NCI-H2196 (cell line): ENCODE measurements at regions not wholly inside any gene's neighbourhood (a gene's known extent, or its start where the extent isn't known, plus 50 kb on each side); places are given as distances from the start of the nearest gene placed in this dataset.
"Not testable (repeated sequence)": the region's sequence is repeated elsewhere in the genome, so short reads cannot be mapped to it uniquely, and the experiment has no call there.

ENCODE experiments used
- DNase-seq: peaks from one replicate; lab custom pipeline; 2025; ENCODE audit not compliant: unreplicated experiment; lab: John Stamatoyannopoulos, UW

DNA sequence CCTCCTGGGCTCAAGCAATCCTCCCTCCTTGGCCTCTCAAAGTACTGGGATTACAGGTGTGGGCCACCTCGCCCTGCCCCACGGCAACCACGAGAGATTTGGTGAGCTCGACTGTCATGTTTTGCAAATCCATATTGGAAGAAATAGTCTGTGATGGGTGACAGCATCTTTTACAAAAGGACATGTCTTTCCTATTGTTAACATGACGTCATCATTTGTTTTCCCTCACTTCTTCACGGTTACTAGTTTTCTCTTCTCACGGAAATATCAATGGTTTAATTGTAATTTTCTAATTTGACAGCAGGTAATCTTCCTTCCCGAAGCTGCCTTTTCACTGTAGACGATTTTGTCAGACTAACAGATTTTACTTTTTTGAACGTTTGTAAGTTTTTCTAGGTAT is 110.8 kb upstream of the GREM2 start:
- no peak for DNase-seq

GRCh38 chr1:240720976-240721375 is 109.0 kb upstream of the GREM2 start:
- DNase-seq = no peak

DNA sequence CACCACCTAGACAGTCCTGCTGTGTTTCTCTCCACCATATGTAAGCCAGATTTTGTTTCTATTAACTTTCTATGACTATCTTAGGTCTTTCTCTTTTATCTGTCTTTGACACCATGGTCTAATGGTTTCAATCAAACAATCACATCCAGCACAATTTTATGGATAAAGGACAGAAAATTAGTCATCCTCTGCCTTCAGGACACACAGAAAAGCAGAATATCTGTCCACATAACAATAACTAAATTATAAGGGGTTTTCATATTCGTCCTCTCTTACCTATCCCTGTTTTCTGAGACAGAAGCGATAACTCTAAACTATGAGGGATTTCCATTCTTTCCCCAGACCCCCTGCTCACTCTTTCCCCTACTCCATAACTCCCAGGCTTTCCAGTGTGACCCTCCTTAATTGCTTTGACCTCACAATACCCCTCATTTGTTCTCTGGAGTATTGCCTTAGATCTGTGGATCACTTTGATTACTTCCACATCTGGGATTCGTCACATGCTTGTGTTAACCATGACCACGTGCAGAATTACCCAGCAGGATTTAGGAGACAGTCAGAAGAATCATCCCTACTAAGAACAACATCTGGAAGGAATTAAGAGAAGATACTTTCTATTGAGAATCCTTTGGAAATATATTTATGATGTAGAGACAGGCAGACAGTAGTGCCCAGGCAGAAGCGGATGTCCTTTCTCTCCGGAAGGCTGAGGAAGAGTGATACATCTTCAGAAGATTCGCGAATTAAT is 108.2 kb upstream of the GREM2 start:
- no peak for DNase-seq

- DNase-seq = not testable (repeated sequence)
Measured at GRCh38 chr1:240716538-240716937, 104.6 kb upstream of the GREM2 start.

DNA sequence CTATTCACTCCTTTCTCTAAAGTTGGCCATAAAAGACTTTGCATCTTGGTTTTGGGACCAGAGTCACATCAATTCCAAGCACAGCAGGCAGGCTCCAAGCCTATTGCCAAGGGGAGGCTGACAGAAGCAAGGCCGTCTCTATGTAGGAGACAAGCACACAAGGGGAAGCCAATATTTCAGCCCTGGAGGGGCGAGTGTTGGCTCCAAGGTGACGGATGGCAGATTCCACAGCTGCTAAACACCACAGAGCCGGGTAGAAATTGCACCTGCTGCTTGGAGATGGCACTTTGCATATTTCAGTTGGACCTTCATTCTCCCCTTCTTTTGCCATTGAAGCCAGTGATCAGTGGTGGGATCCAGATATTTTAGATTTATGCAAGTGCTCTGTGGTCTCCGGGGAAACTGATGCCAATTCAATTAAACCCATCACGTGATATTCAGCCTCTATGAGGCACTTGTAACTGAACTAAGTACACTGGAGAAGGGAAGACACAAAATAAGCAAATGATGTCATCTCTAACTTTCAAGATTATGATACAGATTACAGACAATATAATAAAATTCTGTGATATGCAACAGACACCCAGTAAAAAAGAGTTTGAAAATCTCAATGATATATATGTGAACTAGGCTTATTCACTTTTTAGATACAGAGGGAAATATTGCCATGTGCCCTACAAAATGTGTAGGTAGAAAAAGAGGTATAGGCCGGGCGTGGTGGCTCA is 102.8 kb upstream of the GREM2 start:
- DNase-seq = no peak

DNA sequence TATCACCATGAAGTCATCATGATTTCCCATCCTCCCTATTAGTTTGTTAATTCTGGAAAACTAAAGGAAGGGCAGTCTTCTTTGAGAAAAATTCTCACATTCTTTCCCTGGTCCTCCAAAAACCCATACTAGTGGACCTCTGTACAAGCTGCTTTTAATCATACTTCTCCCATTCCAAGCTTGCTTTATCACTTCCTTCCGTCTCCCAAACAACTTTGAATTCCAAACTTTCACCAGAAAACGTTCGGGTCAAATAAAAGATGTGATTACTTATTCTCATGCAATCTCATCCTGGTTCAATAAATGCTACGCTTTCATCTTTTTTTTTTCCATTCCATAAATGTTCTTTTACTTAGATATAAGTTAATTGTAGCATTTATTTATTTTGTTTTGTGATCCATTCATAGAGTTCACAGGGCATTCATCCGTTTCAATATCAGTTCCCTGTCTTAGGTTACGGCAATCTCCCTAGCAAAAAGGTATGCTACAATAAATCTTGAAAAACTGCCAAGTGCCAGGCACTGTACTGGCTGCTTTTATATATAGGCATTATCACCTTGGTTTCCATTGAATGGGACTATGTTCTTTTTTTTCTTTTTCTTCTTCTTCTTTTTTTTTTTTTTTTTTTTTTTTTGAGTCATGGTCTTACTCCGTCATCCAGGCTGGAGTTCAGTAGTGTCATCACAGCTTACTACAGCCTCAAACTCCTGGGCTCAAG is 100.2 kb upstream of the GREM2 start:
- no peak for DNase-seq

DNA sequence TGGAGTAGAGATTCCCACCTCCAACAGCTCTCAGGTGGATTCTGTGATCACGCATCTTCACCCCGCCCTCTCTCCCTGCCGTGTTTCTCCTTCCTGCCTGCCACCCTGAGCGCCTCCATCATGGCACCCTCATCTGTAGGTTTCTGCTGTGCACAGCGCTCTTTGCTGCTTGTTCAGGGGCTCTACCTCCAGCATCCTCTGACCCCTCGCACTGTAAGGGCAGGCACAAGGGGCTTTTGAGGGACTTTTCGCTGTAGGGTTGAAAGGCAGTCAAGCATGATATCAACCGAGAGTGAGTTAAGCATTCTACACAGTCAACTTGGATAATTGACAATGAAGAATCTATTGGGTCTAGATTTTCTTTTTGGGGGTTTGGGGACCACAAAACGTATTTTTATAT is 99.1 kb upstream of the GREM2 start:
- DNase-seq = no peak

DNA sequence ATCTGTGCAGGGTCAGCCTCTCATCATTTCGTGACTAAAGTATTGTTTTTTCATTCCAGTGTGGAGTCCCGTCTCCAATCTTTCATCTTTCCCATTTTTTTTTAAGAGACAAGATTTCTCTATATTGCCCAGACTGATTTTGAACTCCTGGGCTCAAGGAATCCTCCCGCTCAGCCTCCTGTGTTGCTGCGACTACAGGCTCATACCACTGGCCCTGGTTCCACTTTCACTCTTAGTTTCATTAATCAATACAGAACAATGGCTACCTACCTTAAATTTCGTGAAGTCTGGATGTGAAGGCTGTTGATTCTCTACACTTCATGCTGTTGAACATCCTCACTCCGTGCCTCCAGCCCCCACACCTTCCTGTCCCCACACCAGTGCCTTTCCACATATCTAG is 97.7 kb upstream of the GREM2 start:
- no peak for DNase-seq

GRCh38 chr1:240706150-240706935 is 94.4 kb upstream of the GREM2 start:
- no peak for DNase-seq

- no peak for DNase-seq
Measured at GRCh38 chr1:240705579-240705978, 93.6 kb upstream of the GREM2 start.

DNA sequence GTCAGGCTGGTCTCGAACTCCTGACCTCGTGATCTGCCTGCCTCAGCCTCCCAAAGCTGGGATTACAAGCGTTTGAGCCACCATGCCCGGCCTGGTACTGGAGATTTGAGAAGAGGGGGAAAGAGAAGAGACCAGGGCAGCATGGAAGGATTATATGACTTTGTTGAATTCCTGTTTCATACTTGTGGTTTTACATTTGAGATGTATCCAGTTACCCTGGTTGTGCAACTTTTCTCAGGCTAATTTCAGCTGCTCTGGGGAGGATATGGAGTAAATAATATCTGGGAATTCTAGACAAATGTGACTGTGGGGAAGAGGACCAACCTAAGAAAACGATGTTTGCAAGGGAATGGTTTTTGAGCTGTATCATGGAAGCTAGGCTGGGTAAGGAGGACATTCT is 89.5 kb upstream of the GREM2 start:
- DNase-seq = no peak

GRCh38 chr1:240695416-240695815 is 83.5 kb upstream of the GREM2 start:
- no peak for DNase-seq

GRCh38 chr1:240693844-240694243 is 81.9 kb upstream of the GREM2 start:
- DNase-seq = no peak

DNA sequence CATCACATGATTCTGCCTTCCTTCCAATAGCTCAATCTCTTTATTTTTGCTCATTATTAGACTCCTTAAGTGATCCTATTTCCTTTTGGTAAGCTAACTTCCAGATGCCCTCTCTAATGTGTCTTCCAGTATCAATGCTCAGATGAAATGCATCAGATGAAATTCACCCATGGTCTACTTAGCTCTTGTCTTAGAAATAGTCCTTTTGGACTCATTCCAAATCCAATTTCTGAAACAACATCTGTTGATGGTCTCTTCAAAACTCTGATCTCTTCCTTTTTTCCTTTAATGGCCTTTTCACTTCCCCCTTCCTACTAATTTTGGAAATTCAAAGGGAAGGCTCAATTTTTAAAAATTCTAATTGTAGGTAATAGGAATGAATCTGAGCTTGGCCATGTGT is 81.1 kb upstream of the GREM2 start:
- DNase-seq = no peak

GRCh38 chr1:240691909-240692705 is 80.2 kb upstream of the GREM2 start:
- peak; percentile 1 for DNase-seq

- DNase-seq = no peak
Measured at GRCh38 chr1:240691501-240691900, 79.5 kb upstream of the GREM2 start.

- no peak for DNase-seq
Measured at GRCh38 chr1:240687820-240688219, 75.9 kb upstream of the GREM2 start.

- no peak for DNase-seq
Measured at GRCh38 chr1:240683576-240683975, 71.6 kb upstream of the GREM2 start.

GRCh38 chr1:240682859-240683242 is 70.9 kb upstream of the GREM2 start:
- DNase-seq = no peak

DNA sequence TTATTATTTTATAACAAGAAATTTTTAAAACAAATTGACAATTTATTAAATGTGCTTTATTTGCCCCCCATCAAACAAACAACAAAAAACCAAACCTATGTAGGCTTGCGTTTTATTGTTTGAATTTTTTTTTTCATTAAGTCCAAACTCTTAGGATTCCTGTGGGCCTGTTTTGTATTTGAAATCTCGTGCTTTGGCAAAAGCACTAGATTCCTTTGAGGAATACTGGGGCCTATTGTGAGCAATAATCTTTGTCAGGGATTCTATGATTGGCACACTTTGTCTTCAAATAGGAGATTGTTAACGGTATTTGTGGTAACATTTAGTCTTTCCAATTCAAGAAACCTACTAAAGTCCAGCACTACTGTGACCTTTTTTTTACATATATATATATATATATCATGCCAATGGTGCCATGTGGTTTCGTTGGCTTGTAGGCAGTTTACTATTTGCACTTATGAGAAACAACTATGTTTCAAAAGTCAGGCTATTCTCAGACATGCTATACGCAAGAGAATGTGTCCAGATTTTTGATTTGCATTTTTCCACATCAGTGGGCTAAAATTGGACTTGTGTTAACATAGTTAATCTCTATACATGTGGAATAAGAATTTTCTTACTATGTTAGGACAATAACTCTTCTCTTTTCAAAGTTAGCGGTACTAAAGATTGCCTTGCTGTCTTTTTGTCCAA is 70.4 kb upstream of the GREM2 start:
- DNase-seq = no peak
